ENCODE measurements at regions not wholly inside any gene's neighbourhood (a gene's known extent, or its start where the extent isn't known, plus 50 kb on each side); places are given as distances from the start of the nearest gene placed in this dataset.
"Not testable (repeated sequence)": the region's sequence is repeated elsewhere in the genome, so short reads cannot be mapped to it uniquely, and the experiment has no call there.

DNA sequence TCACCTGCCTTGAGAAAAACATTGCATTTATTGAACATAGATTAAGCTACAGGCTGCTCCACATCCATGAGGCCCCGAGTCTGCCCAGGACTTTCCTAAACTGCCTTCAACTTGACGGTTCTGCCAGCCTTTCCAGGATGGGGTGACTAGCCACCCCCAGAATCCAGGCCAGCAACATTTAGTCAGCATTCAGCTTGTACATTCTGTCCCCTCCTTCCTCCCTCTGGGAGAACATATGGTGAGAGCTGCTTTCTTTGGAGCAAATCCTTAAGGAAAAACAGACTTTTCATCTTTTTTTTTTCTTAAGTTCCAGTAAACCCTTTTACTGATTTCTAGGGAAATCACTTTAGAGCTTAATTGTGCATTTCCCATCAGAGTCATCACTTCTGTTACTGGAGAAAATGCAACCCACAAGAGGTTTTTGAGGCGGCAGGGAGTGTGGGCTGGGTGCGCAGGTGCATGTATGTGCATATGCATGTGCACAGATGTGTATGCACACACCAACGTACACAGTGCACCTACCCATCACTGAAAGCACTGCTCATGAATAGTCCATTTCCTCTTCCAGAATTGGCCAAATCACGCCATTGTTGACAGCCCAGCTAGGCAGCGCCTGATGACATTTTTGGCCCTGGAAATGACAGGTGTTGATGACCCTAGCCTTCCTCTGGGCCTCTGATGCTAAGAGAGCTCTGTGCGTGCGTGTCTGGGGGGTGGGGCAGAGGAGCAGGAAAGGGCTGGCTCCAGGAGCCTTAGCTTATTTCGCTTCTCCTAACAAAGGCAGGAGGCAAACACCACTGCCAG lies 145.6 kb downstream of the HSD17B3 start:
- no peak for DNase-seq (ENCODE audit: low spot score)

DNA sequence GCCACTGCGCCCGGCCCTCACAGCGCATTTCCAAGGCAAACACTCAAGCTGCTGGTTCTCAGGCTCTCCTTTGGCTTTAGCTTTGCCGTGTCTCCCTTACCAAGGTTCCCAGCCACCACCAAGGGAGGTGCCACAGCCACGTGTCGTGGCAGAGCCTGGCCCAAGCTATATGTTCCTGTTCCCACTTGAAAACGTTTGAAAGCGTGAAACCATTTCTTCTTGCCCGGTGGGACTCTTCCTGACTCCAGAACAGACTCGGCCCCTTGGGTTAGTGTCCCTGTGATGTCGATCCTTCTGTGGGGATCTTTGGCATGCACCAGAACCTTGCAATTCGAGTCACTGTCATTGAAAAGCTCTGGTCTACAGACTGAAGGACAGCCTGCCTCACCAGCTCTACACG lies 147.9 kb downstream of the HSD17B3 start:
- no peak for DNase-seq (ENCODE audit: low spot score)

DNA sequence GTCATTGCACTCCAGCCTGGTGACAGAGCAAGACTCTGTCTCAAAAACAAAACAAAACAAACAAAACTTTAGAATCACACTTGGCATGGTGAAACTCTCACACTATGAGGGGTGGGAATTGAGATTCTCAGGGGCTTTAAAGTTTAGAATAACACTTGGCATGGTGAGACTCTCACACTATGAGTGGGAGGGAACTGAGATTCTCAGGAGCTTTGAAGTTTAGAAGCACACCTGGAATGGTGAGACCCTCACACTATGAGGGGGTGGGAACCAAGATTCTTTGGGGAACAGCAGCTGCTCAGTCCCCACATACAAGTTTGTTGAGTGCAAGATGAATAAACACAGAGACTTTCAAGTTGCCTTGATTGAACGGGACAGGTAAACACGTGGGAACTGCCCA lies 149.4 kb downstream of the HSD17B3 start:
- no peak for DNase-seq (ENCODE audit: low spot score)

DNA sequence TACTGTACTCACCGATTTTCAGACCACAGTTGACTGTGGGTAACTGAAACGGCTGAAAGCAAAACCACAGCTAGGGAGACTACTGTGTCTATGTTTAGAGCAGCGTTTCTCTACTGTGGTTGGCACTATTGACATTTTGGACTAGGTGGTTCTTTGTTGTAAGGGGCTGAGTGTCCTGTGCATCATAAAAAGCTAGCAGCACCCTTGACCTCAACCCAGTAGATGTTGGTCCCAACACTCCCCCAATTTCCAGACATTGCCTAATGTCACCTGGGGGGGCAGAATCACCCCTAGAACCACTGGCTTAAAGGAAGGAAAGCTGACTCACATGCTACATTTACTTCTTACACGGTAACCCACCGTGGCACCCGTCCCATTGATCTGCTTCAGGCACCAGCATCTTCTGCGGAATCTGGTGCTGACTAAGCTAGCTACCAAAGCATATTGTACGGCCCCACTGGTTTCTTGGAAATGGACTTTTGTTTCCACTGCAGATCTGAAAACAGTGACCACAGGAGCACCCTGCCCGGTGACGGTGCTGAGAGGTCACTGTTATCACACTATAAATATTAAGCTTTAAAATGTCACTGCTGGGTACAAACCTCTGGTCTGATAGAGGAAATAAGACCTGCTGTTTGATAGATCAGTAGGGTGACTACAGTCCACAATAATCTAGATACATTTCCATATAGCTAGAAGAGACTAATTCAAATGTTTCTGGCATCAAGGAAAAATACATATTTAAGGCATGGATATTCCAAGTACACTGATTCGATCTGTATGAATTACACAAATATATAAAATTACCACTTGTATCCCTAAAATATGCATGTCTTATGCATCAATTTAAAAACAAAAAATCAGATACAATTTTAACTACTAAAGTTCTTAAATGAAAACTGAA lies 151.4 kb downstream of the HSD17B3 start:
- DNase-seq (ENCODE audit: low spot score) = no peak

DNA sequence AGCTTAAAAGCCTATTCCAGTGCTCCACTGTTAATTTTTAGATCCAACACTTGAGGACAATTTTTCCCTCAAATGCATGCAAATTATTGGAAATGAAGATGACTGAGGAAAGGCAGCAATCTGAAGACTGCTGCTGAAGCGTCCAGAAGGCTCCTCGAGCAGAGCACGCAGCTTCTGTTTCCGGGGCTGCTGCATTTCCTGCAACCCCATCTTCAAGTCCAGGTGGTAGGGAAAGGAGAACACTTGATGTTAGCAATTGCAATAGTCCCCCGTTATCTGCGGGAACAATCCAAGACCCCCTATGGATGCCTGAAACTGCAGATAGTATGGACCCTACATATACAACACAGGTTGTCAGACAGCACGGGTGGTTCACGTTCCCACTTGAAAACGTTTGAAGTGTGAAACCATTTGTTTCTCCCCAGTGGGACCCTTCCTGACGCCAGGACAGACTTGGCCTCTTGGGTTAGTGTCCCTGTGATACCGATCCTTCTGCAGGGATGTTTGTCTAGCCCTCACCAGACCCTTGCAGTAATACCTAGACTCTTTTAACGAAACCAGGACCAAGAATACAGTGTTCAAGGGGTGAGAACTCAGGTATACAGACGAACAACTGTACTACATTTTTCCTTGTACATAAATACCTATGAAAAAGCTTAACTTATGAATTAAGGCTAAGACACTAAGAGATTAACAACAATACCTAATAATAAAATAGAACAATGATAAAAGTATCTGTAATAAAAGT lies 152.3 kb downstream of the HSD17B3 start:
- no peak for DNase-seq (ENCODE audit: low spot score)

DNA sequence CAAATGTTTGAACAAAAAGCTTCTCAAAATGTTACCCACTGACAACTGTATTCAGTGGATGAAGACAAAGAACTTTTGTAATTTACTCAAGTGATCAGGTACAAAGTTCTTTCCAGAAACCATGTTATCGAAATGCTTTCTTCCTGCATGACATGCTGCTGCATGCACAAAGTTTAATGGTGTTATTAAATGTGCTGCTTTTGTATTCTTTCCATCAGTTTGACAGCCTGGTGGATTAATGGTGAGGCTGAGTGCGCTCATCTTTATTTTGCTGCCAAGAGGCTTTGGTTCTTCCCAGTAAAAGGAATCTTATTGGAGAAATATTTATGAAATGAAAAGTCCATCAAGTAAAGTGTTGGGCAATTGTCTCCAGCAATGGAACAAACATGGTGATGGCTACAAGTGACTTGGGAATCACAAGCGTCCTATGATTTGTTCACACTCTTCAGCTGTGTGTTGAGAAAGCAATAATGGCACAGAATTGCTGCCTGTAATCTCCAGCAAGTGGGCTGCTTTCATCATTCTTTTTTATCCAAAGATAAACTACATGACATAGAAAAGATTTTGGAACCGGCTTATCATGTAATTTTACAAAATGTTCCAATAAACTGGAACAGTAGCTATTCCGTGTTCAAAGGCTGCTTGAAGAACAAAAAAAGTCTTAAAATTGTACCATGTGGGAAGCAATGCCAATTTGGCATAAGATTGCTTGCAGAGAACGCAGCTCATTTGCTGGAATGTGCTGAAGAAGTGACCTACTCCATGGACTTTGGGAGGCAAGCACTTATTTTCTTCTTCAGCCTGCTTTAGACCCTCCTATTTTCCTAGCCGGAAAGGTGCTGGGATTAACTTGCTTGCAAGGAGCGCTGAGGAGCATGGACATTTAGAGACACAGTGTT lies 153.1 kb downstream of the HSD17B3 start:
- no peak for DNase-seq (ENCODE audit: low spot score)

DNA sequence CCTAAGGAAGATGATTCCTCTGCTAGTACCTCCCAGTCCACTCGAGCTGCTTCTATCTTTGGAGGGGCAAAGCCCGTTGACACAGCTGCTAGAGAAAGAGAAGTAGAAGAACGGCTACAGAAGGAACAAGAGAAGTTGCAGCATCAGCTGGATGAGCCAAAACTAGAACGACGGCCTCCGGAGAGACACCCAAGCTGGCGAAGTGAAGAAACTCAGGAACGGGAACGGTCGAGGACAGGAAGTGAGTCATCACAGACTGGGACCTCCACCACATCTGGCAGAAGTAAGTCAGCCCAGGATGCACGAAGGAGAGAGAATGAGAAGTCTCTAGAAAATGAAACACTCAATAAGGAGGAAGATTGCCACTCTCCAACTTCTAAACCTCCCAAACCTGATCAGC lies 154.9 kb downstream of the HSD17B3 start:
- DNase-seq (ENCODE audit: low spot score) = not testable (repeated sequence)

DNA sequence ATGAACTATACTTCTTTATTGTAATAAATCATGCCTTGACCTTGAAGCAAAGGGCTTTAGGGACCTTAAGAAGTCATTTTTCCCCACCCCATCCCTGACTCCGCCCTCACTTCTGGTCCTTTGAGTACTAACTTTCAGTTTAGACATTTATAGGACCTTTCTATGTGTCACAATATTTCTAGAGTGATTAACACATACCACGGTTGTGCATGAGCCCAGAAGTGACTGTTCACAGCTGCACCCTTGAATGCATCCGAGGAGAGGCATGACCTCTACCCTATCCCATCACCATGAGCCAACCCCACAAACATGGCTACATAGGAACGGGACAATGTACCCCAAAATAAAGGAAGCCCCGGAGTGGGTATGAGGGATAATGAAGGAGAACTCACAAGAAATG lies 160.3 kb downstream of the HSD17B3 start:
- no peak for DNase-seq (ENCODE audit: low spot score)

DNA sequence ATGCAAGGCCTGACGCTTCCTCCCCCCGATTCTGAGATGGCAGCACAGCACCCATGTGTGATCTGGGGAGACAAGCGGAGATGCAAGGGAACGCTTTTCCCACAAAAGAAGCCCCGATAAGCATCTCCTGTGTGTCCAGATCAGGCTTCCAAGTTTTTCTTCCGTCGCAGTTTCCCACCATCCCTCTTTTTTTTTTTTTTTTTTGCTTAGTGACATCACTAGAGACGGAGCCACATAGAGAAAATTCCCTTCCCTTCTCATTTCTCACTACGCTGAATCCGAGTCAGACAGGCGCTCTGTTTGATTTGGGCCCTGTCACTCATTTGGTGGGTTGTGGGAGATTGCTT lies 160.9 kb downstream of the HSD17B3 start:
- no peak for DNase-seq (ENCODE audit: low spot score)

DNA sequence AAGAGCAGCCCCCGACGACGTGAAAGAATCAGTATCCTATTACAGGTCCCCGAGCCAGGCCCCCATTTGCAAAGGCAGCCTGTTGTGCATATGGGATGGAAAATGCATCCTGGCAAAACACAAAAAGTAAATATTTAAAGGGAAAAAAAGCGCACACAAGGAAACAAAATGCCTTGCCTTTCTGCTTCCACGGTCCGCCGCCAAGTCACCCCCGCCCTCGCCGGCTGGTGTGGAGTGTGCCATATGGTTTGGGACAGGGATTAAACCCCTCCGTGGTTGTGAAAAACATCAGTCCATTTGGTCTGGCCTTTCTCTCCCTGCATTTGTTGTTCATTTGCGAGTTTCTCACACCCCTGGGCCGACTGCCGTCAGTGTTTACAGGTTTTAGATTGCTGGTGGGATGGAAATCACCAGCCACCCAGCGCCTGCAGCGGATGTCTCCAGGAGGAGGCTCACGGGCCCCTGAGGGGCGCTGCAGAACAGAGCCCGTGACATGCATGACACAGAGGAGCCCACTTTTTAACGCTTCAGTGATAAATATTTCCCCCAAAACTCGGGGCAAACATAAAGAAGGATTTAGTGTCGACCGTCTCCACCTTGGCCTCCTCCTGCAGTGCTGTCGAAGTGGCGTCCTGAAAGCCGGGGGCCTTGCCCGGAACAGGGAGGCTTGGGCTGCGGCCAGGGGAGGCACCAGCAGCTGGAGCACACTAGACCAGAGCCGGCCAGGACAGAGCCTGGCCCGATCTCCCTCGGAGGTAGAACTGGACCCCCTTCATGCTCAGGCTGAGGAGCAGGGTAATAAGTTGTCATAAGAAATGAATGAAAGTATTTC lies 161.5 kb downstream of the HSD17B3 start:
- no peak for DNase-seq (ENCODE audit: low spot score)

DNA sequence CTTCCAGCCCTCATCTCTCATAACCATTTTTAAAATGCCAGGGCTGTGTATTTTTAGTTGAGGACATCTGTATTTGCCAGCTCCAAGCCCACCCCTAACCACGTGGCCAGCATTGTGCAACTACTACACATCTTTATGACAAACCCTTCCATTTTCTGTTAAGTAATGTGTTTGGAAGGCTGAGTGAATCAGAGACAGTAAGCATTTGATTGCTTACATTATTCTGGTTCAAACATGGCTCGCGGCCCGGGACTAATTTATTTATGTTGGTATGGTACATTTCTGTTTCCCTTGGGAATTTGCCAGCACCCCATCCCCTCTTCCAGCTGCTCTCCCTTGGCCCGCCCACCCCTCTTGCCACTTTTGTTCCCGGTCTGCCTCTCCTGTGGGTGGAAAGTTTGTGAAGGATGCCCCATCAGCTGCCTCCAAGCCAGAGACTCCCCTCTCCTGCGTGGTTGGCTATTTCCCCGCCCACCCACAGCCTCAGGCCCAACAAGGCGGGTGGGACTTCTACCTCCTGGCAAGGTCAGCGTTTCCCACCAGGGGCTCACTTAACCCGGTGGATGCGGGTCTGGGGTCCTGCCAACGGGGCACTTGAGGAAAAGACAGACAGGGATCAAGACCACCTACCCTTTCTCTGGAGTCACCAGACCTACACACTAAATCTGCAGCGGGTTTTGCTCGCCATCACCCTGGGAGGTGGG lies 162.2 kb downstream of the HSD17B3 start:
- no peak for DNase-seq (ENCODE audit: low spot score)

DNA sequence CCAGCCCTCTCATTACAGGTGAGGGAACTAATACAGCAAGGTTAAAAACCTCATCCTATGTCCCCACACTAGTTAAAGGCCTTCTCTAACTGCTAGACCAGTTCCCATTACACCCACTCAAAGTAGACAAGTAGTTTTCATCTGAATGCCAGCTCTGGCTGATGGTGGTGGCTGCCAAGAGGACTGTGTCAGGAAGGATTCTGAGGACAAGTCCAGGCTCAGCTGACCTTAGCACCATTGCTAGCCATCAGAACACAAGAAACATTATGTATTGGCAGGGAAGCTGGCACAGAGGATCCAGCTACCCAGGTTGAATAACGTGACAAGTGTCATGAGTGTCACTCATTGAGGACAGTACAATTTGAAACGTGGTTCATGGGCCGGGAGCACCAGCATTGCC lies 163.4 kb downstream of the HSD17B3 start:
- DNase-seq (ENCODE audit: low spot score) = no peak

DNA sequence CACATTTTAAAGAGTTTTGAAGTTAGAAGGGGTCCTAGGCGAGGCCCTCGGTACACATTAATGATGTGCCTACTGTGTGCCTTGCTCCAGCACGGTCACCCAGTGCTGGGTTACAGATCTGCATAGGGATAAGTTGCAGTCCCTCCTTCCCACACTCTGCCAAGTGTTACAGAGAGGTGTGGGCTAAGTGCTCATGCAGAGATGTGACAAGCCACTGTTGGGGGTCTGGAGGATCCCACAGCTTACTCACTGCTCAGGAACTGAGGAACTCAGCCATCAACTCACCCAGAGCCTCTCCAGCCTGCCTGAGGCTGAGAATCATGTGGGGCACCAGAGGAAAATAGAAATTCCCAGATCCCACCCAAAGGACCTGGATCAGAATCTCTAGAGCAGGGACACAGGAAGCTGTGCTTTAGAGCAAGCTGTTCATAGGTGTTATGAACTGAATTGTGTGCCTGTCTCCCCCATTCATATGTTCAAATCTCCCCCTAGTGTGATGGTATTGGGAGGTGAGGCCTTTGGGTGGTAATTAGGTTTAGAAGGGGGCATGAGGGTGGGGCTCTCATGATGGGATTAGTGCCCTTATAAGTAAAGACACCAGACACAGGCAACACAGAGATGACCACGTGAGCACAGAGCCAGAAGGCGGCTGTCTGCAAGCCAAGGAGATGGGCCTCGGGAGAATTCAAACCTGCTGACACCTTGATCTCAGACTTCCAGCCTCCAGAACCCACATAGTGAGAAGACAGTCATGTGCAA lies 164.1 kb downstream of the HSD17B3 start:
- no peak for DNase-seq (ENCODE audit: low spot score)

DNA sequence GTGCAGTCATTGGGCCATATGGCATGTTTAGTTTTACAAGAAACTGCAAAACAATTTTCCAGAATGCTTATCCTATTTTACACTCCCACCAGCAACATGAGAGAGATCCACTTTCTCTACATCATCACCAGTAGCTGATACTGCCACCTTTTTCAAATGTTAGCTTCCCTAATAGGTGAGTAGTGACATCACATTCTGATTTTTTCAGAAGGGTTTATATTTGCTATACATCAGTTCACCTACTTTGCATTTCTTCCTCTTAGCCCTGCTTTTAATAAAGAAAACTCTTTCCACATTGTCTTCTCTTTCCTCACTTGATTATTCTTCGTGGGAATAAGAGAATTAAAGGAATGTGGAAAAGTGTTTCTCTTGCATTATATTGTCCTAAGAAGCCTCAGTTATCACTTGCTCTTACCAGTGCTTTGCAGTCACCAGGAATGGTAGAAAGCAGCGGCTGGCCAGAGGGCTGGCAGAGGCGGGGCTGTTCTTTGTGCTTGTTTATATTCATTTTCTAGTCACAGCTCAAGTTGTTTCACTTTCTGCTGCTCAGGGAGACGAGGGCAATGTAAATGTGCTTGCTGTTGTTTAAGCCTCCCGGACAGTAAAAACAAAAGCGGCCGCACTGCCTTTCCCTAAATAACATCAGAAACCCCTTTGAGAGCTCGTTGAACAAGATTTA lies 164.8 kb downstream of the HSD17B3 start:
- peak; percentile 79 for DNase-seq (ENCODE audit: low spot score)

DNA sequence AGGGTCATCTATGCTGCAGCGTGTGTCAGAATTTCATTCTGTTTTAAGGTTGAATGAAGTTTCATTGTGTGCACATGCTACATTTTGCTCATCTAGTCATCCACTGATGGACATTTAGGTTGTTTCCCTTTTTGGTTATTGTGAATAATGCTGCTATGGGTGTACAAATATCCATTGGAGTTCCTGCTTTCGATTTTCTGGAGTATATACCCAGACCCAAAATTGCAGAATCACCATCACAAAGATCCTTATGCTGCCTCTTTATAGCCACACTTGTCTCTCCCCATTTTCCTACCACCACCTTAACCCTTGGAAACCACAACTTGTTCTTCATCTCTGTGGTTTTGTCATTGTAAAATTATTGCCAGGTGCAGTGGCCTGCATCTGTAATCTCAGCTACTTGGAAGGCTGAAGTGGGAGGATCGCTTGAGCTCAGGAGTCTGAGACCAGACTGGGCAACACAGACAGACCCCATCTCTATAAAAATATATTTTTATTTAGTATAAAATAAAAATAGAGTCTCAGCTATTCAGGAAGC lies 166.2 kb downstream of the HSD17B3 start:
- DNase-seq (ENCODE audit: low spot score) = no peak

DNA sequence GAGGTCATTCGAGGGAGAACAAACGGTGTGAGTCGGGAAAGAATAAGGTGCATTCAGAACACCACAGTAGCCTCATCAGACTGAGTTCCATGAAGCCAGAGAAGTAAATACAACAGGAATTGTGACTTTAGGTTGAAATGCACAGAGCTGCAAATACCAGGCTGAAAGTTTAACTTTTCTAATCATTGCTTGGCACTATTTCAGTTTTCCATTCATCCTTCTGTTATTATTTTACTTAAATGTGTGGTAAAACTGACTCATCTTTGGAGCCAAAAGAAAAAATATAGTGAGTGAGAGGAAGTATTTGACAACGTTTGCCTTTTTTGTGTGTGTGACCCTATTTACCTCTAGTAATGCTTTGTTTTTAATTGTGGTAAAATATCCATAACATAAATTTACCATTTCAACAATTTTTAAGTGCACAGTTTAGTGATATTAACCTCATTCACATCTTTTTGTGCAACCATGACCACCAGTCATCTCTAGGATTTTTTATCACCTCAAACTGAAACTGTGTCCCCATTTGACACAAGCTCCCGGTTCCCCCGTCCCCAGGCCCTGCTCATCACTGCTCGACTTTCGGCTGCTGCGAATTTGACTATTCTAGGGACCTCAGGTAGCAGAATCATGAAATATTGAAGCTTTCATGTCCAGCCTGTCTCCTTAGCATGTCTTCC lies 166.8 kb downstream of the HSD17B3 start:
- no peak for DNase-seq (ENCODE audit: low spot score)

DNA sequence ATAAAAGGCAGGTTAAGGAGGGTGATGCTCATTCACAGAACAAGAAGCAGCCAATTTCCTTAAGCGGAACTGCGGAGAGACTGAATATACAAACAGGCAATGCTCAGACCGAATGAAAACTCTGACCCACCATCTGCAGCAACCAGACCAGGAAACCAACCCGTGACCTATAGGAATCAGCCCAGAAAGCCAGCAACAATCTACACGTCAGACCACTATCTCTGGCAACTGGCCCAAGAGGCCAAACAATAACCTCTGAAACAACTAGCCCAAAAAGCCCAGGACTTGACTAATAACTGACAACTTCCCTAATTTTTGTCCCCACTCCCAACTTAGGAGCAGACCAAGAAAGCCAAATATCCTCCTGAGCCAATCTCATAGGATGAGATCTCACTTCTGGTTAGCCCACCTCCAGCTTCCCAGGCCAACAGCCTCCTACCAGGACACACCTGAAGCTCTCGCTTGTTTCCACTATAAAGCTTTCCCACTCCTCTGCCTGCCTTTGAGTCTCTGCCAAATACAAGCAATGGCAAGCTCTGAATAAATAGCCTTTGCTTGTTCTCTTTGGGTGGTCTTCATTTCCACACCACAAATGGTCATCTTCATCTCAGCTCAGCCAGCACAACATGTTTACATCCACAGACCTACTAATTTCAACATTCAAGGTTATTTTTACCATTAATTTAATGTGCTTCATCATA lies 168.5 kb downstream of the HSD17B3 start:
- no peak for DNase-seq (ENCODE audit: low spot score)
